ENCODE measurements at regions not wholly inside any gene's neighbourhood (a gene's known extent, or its start where the extent isn't known, plus 50 kb on each side); places are given as distances from the start of the nearest gene placed in this dataset.

DNA sequence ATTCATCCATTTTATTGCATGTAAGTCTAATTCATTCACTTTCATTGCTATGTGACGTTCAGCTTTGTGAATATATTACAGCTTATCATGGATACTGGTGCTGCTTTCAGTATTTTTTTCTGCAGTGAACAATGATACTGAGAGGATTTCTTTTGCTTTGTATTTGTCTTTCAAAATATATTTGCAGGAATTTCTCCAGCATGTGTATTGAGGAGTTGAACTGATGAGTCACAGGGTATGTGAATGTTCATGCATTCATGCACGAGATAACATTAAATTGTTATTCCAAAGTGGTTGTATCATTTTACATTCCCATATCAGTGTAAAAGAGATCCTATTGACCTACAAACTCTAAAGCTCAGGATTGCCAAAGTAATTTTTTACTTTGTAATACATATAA lies 283.8 kb upstream of the ARSJ start:
- H3F3A ChIP-seq (ENCODE audit: insufficient read depth, low read length, poor library complexity, severe bottlenecking) = no peaks in the 10 kb centered on the region
- no peak overlapping the region for H3K4me3 ChIP-seq (ENCODE audit: low read length)
- H3K27ac ChIP-seq (ENCODE audit: low read length) = no peak overlapping the region
- no peaks in the 10 kb centered on the region for H3K9me2 ChIP-seq (ENCODE audit: insufficient read depth, low read length)
- H4K20me1 ChIP-seq (ENCODE audit: insufficient read depth) = no peaks in the 10 kb centered on the region
- no peak overlapping the region for H2AFZ ChIP-seq (ENCODE audit: low read depth, low read length)
- H3K79me2 ChIP-seq (replicated peaks; ENCODE audit: insufficient read depth, low read length) = no peaks in the 10 kb centered on the region
- H3K4me2 ChIP-seq (ENCODE audit: low read length) = no peak overlapping the region
- no peak for TF ChIP-seq CTCF (IDR thresholded peaks at IDR 0.05; ENCODE audit: poor library complexity, severe bottlenecking)
- no peak for TF ChIP-seq SMC3 (conservative IDR thresholded peaks at IDR 0.05; ENCODE audit: poor library complexity)
- TF ChIP-seq RAD21 (conservative IDR thresholded peaks at IDR 0.05) = no peak
- TF ChIP-seq, protein P1, sequence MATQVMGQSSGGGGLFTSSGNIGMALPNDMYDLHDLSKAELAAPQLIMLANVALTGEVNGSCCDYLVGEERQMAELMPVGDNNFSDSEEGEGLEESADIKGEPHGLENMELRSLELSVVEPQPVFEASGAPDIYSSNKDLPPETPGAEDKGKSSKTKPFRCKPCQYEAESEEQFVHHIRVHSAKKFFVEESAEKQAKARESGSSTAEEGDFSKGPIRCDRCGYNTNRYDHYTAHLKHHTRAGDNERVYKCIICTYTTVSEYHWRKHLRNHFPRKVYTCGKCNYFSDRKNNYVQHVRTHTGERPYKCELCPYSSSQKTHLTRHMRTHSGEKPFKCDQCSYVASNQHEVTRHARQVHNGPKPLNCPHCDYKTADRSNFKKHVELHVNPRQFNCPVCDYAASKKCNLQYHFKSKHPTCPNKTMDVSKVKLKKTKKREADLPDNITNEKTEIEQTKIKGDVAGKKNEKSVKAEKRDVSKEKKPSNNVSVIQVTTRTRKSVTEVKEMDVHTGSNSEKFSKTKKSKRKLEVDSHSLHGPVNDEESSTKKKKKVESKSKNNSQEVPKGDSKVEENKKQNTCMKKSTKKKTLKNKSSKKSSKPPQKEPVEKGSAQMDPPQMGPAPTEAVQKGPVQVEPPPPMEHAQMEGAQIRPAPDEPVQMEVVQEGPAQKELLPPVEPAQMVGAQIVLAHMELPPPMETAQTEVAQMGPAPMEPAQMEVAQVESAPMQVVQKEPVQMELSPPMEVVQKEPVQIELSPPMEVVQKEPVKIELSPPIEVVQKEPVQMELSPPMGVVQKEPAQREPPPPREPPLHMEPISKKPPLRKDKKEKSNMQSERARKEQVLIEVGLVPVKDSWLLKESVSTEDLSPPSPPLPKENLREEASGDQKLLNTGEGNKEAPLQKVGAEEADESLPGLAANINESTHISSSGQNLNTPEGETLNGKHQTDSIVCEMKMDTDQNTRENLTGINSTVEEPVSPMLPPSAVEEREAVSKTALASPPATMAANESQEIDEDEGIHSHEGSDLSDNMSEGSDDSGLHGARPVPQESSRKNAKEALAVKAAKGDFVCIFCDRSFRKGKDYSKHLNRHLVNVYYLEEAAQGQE (IDR thresholded peaks at IDR 0.05; ENCODE audit: borderline replicate concordance) = no peak
- TF ChIP-seq MXI1 (conservative IDR thresholded peaks at IDR 0.05; ENCODE audit: poor library complexity, severe bottlenecking) = no peak
- TF ChIP-seq EZH2 (IDR thresholded peaks at IDR 0.05; ENCODE audit: borderline replicate concordance, insufficient read depth, low read length, poor library complexity, severe bottlenecking) = no peak
- H3K9ac ChIP-seq (ENCODE audit: low read length) = no peak overlapping the region
- H3K36me3 ChIP-seq (ENCODE audit: insufficient read depth, low read length) = no peaks in the 10 kb centered on the region
- no peaks in the 10 kb centered on the region for H3K9me3 ChIP-seq (ENCODE audit: low read length)
- no peaks in the 10 kb centered on the region for H3K27me3 ChIP-seq (ENCODE audit: insufficient read depth, low read depth, low read length)

DNA sequence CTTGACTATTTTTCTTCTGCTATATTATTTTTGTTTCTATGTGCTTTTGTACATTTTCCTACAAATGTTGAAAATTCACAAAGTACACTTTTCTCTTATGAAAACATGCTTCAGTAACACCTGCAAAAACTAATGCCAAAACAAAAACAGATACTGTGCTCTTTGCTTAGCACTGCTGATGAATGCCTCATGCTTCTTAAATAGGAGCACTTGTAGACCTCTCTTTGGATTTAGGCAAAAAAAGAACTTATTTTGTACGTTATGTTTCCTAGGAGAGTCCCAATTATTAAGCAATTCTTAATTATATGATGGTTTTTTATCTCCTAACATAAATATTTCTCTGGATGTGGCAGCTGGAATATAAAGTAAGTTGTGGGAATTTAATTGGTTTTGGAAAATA lies 285.0 kb upstream of the ARSJ start:
- Histone ChIP-seq H3K9me3 (ENCODE audit: low read length) (no peaks in the 10 kb centered on the region), H3K9me2 (ENCODE audit: insufficient read depth, low read length) (no peaks in the 10 kb centered on the region), H3K36me3 (ENCODE audit: insufficient read depth, low read length) (no peaks in the 10 kb centered on the region), H2AFZ (ENCODE audit: low read depth, low read length) (no peak overlapping the region), H3K4me3 (ENCODE audit: low read length) (no peak overlapping the region), H3K9ac (ENCODE audit: low read length) (no peak overlapping the region), H3K27ac (ENCODE audit: low read length) (no peak overlapping the region), H3K79me2 (replicated peaks; ENCODE audit: insufficient read depth, low read length) (no peaks in the 10 kb centered on the region), H3F3A (ENCODE audit: insufficient read depth, low read length, poor library complexity, severe bottlenecking) (no peaks in the 10 kb centered on the region), H3K27me3 (ENCODE audit: insufficient read depth, low read depth, low read length) (no peaks in the 10 kb centered on the region), H4K20me1 (ENCODE audit: insufficient read depth) (no peaks in the 10 kb centered on the region), H3K4me2 (ENCODE audit: low read length) (no peak overlapping the region)
- TF ChIP-seq, protein P1 (IDR thresholded peaks at IDR 0.05; ENCODE audit: borderline replicate concordance) = no peak
- TF ChIP-seq EZH2 (IDR thresholded peaks at IDR 0.05; ENCODE audit: borderline replicate concordance, insufficient read depth, low read length, poor library complexity, severe bottlenecking) = no peak
- TF ChIP-seq CTCF (IDR thresholded peaks at IDR 0.05; ENCODE audit: poor library complexity, severe bottlenecking) = no peak
- TF ChIP-seq SMC3 (conservative IDR thresholded peaks at IDR 0.05; ENCODE audit: poor library complexity) = no peak
- no peak for TF ChIP-seq POLR2AphosphoS5 (IDR thresholded peaks at IDR 0.05)
- no peak for TF ChIP-seq MXI1 (conservative IDR thresholded peaks at IDR 0.05; ENCODE audit: poor library complexity, severe bottlenecking)
- TF ChIP-seq EP300 (conservative IDR thresholded peaks at IDR 0.05; ENCODE audit: poor library complexity, severe bottlenecking) = no peak
- no peak for TF ChIP-seq RAD21 (conservative IDR thresholded peaks at IDR 0.05)
- TF ChIP-seq TAF1 (IDR thresholded peaks at IDR 0.05; ENCODE audit: low read depth) = no peak
